DMS153 treated with DMSO at 0.1 percent for 48 hours (cell line): ENCODE measurements at regions not wholly inside any gene's neighbourhood (a gene's known extent, or its start where the extent isn't known, plus 50 kb on each side); places are given as distances from the start of the nearest gene placed in this dataset.
"Not testable (repeated sequence)": the region's sequence is repeated elsewhere in the genome, so short reads cannot be mapped to it uniquely, and the experiment has no call there.

Source experiments
- DNase-seq: peaks from one replicate; lab custom pipeline; 2025; ENCODE audit not compliant: unreplicated experiment; lab: John Stamatoyannopoulos, UW

GRCh38 chr2:236819275-236820002 is 249.8 kb downstream of the ACKR3 start:
- no peak for DNase-seq

- no peak for DNase-seq
These were observed 251.2 kb downstream of the ACKR3 start for GRCh38 chr2:236820763-236821344.

GRCh38 chr2:236823041-236823629 is 253.5 kb downstream of the ACKR3 start:
- DNase-seq, result no peak

- no peak for DNase-seq
These were observed 254.3 kb downstream of the ACKR3 start for GRCh38 chr2:236823963-236824362.

- peak; percentile 93 for DNase-seq
These were observed 255.2 kb downstream of the ACKR3 start for GRCh38 chr2:236824836-236825235.

- DNase-seq, result no peak
These were observed 256.4 kb downstream of the ACKR3 start for GRCh38 chr2:236825989-236826510.

- DNase-seq, result no peak
These were observed 257.1 kb downstream of the ACKR3 start for GRCh38 chr2:236826606-236827156.

GRCh38 chr2:236827997-236828396 is 257.7 kb upstream of the COPS8 start:
- DNase-seq, result no peak

GRCh38 chr2:236828820-236829219 is 256.9 kb upstream of the COPS8 start:
- DNase-seq, result no peak

- DNase-seq, result no peak
These were observed 254.8 kb upstream of the COPS8 start for GRCh38 chr2:236830926-236831325.

GRCh38 chr2:236831698-236832097 is 254.0 kb upstream of the COPS8 start:
- no peak for DNase-seq

- DNase-seq, result no peak
These were observed 252.1 kb upstream of the COPS8 start for GRCh38 chr2:236833501-236834073.

GRCh38 chr2:236834284-236834683 is 251.4 kb upstream of the COPS8 start:
- no peak for DNase-seq

- DNase-seq, result no peak
These were observed 250.2 kb upstream of the COPS8 start for GRCh38 chr2:236835307-236836024.

- DNase-seq, result not testable (repeated sequence)
These were observed 249.7 kb upstream of the COPS8 start for GRCh38 chr2:236836028-236836427.

- DNase-seq, result no peak
These were observed 245.5 kb upstream of the COPS8 start for GRCh38 chr2:236840215-236840614.

- DNase-seq, result no peak
These were observed 244.8 kb upstream of the COPS8 start for GRCh38 chr2:236840857-236841256.

- DNase-seq, result no peak
These were observed 244.3 kb upstream of the COPS8 start for GRCh38 chr2:236841389-236841788.

- no peak for DNase-seq
These were observed 242.3 kb upstream of the COPS8 start for GRCh38 chr2:236843161-236843968.

GRCh38 chr2:236844711-236845110 is 241.0 kb upstream of the COPS8 start:
- DNase-seq, result no peak
